Right lobe of liver (tissue), 6 donors: ENCODE measurements at regions not wholly inside any gene's neighbourhood (a gene's known extent, or its start where the extent isn't known, plus 50 kb on each side); places are given as distances from the start of the nearest gene placed in this dataset.

Experiments used
- ATAC-seq, 4 donors: fragments of 200-7000 bp; cut with Tn5 transposase; one replicate each; pipeline ENCODE4 v1.9.1; 2020; ENCODE audit warnings: mild to moderate bottlenecking in 4 of 4, moderate library complexity in 4 of 4
- DNase-seq, 3 donors: peaks; one replicate each; pipeline ENCODE4 v3.0.0-alpha.2; 2020
- H3K27ac ChIP-seq, 3 donors: fragments of 200-600 bp; one replicate each; pipeline ENCODE4 v1.8.0; 2022
- H3K27me3 ChIP-seq, 2 donors: fragments of 200-600 bp; one replicate each; pipeline ENCODE4 v1.8.0; 2022
- H3K36me3 ChIP-seq, 4 donors: fragments of 200-600 bp; sonication (generic) in 1 of 4; one replicate each; pipeline versions ENCODE4 v1.5.1 to v1.8.0; 2017 to 2022; ENCODE audit warnings: control low read depth in 1 of 4
- H3K4me1 ChIP-seq, 4 donors: fragments of 200-600 bp; sonication (generic) in 1 of 4; one replicate each; pipeline versions ENCODE4 v1.5.1 to v1.8.0; 2017 to 2022; ENCODE audit warnings: control low read depth in 1 of 4
- H3K4me3 ChIP-seq, 3 donors: fragments of 200-600 bp; one replicate each; pipeline ENCODE4 v1.8.0; 2022
- H3K9me3 ChIP-seq, 4 donors: fragments of 200-600 bp; sonication (generic) in 1 of 4; one replicate each; pipeline versions ENCODE4 v1.5.1 to v1.8.0; 2017 to 2022; ENCODE audit warnings: control low read depth in 1 of 4
- POLR2A ChIP-seq: fragments of 450-650 bp; IDR thresholded peaks from one replicate; pipeline ENCODE4 v1.6.1; 2017; ENCODE audit warnings: antibody characterized with exemption, mild to moderate bottlenecking
- WGBS: methylation state at CpG from one replicate; pipeline ENCODE4 v1.1.6; 2018; ENCODE audit warnings: low coverage, low lambda C conversion rate; ENCODE audit not compliant: insufficient coverage; ENCODE audit errors: missing lambda C conversion rate; 5-methylcytosine and 5-hydroxymethylcytosine counted together
- intact Hi-C, 2 donors: fragments of 100-400 bp; cut with DNase I; formaldehyde crosslinking; loops; one replicate each; pipeline versions ENCODE4 v1.11.2 to v1.14.1; 2022
- TF ChIP-seq, protein P1 (sequence below), 4 donors: fragments of 200-600 bp in 3 of 4; fragments of 450-650 bp in 1 of 4; IDR thresholded peaks; one replicate each; pipeline versions ENCODE4 v1.5.1 to v1.8.0; 2016 to 2022; ENCODE audit warnings: antibody characterized with exemption in 4 of 4, mild to moderate bottlenecking in 2 of 4
- donor health status: DM: no; HTN: yes; CAD: no.
- donor health status: DM: no; HTN: no; CAD: no.
- donor health status: DM: no; HTN: no; CAD: no.
- donor health status: DM: no; HTN: yes; CAD: no.
- donor health status: DM: no; HTN: yes; CAD: no.

DNA sequence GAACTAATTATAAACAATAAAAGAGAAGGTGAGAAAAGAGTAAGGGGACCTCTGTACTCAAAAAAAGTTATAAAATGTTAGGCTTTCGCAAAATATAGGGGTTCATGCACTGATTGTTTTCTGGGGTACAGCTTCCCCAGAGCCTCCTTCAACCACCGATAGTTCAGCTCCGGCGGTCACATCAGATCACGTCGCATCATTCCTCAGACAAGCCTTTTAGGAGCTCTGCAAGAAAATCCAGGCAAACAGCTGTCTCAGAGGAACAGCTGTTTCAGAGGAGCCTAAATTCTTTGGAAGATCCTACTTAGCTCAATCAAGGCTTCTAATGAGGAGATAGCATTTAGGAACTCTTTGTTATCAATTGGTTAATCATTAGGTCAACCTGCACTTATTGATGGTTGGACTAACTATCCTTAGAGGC, 78.7 kb downstream of the MYCN start:
- no peak for TF ChIP-seq POLR2A
- TF ChIP-seq, protein P1, sequence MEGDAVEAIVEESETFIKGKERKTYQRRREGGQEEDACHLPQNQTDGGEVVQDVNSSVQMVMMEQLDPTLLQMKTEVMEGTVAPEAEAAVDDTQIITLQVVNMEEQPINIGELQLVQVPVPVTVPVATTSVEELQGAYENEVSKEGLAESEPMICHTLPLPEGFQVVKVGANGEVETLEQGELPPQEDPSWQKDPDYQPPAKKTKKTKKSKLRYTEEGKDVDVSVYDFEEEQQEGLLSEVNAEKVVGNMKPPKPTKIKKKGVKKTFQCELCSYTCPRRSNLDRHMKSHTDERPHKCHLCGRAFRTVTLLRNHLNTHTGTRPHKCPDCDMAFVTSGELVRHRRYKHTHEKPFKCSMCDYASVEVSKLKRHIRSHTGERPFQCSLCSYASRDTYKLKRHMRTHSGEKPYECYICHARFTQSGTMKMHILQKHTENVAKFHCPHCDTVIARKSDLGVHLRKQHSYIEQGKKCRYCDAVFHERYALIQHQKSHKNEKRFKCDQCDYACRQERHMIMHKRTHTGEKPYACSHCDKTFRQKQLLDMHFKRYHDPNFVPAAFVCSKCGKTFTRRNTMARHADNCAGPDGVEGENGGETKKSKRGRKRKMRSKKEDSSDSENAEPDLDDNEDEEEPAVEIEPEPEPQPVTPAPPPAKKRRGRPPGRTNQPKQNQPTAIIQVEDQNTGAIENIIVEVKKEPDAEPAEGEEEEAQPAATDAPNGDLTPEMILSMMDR (IDR thresholded peaks at IDR 0.05) = no peak
- Histone ChIP-seq H3K27me3 (no peaks in the 10 kb centered on the region), H3K4me3 (no peak overlapping the region), H3K4me1 (peaks cover 0 to 11% (median 3%) of the 10 kb centered on the region in 4 donors), H3K9me3 (no peaks in the 10 kb centered on the region), H3K27ac (no peak overlapping the region), H3K36me3 (no peaks in the 10 kb centered on the region)
- DNase-seq (no peak), ATAC-seq (no peak)
- 82% methylated on average over 3 of the region's 6 CpGs for WGBS
- intact Hi-C loops = no loop called here

DNA sequence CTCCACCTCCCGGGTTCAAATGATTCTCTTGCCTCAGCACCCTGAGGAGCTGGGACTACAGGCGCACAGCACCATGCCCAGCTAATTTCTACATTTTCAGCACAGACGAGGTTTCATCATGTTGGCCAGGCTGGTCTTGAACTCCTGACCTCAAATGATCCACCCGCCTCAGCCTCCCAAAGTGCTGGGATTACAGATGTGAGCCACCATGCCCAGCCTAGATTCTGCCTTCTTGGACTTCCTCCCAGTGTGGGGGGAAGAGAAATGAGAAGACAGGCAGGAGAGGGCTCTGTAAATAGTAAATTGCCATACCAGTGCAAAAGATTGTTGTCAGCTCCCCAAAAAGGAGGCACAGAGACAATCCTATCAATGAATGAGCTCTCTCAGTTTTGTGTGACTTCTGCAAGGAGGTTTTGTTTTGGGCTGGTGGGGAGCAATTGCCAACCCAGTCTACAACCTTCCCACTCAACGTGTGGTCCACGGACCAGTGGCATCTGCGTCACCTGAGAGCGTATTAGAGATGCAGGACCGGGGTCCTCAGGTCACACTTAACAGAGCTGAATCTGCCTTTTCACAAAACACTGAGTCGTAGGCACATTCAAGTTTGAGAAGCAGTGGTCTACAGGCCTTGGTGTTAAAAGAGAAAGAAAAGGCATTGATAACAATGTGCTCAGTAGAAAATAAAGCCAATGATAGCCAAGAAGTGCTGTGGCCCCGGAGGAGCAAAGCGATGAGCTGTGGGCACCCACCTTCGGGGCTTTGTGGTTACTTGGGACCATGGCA, 78.1 kb downstream of the MYCN start:
- 92% methylated on average over 7 of the region's 13 CpGs for WGBS

DNA sequence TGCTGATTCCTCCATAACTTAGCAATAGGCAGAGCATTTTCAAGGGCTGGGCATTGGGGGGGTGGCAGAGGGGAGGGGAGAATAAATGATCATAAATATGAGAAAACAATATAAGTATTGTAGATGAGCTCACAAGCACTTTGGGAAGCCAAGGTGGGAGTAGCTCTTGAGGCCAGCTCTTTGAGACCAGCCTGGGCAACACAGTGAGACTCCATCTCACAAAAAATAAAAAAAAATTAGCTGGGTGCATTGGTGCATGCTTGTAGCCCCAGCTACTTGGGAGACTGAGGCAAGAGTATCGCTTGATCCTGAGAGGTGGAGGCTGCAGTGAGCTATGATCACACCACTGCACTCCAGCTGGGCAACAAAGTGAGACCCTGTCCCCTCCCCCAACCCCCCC, 75.9 kb downstream of the MYCN start:
- Histone ChIP-seq H3K4me3 (no peak overlapping the region), H3K4me1 (peaks cover 0 to 11% (median 3%) of the 10 kb centered on the region in 4 donors), H3K27me3 (no peaks in the 10 kb centered on the region), H3K9me3 (no peaks in the 10 kb centered on the region), H3K36me3 (no peaks in the 10 kb centered on the region), H3K27ac (no peak overlapping the region)
- ATAC-seq (no peak), DNase-seq (no peak)
- intact Hi-C loops = no loop called here
- WGBS = no CpG with 5 or more reads among the region's 1 CpG
- no peak for TF ChIP-seq POLR2A
- TF ChIP-seq, protein P1 (IDR thresholded peaks at IDR 0.05) = no peak

More for the DNA sequence above, 78.1 kb downstream of the MYCN start:
- DNase-seq (no peak), ATAC-seq (no peak)
- no peak overlapping the region for H3K27ac ChIP-seq
- H3K4me1 ChIP-seq = peaks cover 0 to 11% (median 3%) of the 10 kb centered on the region in 4 donors
- no peaks in the 10 kb centered on the region for H3K36me3 ChIP-seq
- no peak for TF ChIP-seq POLR2A
- TF ChIP-seq, protein P1 (IDR thresholded peaks at IDR 0.05) = no peak
- H3K9me3 ChIP-seq = no peaks in the 10 kb centered on the region
- intact Hi-C loops = no loop called here
- no peak overlapping the region for H3K4me3 ChIP-seq
- no peaks in the 10 kb centered on the region for H3K27me3 ChIP-seq

DNA sequence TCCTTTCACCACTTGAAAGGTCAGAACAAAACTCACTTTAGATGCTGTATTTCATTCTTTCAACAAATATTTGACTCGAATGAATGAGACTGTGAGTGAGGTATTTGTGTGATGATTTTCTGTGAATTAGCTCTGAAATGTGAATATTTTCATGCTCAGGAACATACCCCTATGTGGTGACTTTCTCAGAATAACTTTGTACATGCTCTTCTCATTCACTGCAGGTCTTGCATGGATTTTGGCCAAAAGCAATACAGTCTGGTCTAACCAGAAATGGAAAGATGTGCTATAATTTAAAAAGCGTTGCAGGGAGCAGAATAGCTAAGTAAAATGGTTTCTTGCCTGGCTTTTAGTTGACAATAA, 75.5 kb downstream of the MYCN start:
- no peaks in the 10 kb centered on the region for H3K9me3 ChIP-seq
- intact Hi-C loops = no loop called here
- 37% methylated on average over 2 of the region's 2 CpGs for WGBS

More for the DNA sequence above, 75.5 kb downstream of the MYCN start:
- Histone ChIP-seq H3K36me3 (no peaks in the 10 kb centered on the region), H3K4me1 (peaks cover 0 to 11% (median 3%) of the 10 kb centered on the region in 4 donors), H3K4me3 (no peak overlapping the region), H3K27me3 (no peaks in the 10 kb centered on the region), H3K27ac (no peak overlapping the region)
- ATAC-seq (no peak), DNase-seq (no peak)
- TF ChIP-seq, protein P1 (IDR thresholded peaks at IDR 0.05) = no peak
- TF ChIP-seq POLR2A = no peak
